ENCODE measurements at regions not wholly inside any gene's neighbourhood (a gene's known extent, or its start where the extent isn't known, plus 50 kb on each side); places are given as distances from the start of the nearest gene placed in this dataset.
"Not testable (repeated sequence)": the region's sequence is repeated elsewhere in the genome, so short reads cannot be mapped to it uniquely, and the experiment has no call there.

DNA sequence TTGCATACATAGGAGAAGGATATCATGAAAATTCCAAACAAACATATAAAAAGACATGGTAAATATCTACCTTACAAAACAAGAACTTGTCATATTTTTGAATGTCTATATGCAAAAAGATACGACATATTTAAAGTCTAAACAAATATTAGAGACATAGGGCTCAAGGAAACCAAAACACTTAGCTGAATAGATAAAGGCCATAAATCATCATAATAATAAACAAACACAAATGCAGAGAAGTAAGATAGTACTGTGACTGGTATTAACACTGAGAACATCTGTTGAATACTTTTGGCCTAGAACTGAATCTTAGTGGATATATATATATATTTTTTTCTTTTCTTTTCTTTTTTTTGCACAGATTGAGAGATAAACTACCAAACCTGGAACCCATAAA lies 435.8 kb downstream of the KCNJ18 start:
- no peaks in the 10 kb centered on the region for H3K36me3 ChIP-seq (ENCODE audit: control insufficient read depth in 1 of 2, insufficient read depth in 2 of 2, low read length in 2 of 2)
- H4K20me1 ChIP-seq (ENCODE audit: insufficient read depth), result no peaks in the 10 kb centered on the region
- H2AFZ ChIP-seq (ENCODE audit: low read depth, low read length, poor library complexity, severe bottlenecking), result no peak overlapping the region
- RAD21 ChIA-PET (ENCODE audit: low non-redundant PET in 1 of 2, low total read pairs in 2 of 2, uncharacterized antibody in 2 of 2, unreplicated experiment in 2 of 2), result no interaction called here
- no peaks in the 10 kb centered on the region for H3K79me2 ChIP-seq (ENCODE audit: insufficient read depth, low read length)
- CTCF ChIA-PET, result no interaction called here
- no peak overlapping the region for H3K27ac ChIP-seq (ENCODE audit: low read depth, low read length)
- DNase-seq (ENCODE audit: low read depth, low spot score) (no peak), ATAC-seq (no peak)
- no peak overlapping the region for H3K4me2 ChIP-seq (ENCODE audit: low read length)
- H3K4me3 ChIP-seq (replicated peaks in 1 of 2; ENCODE audit: low read depth in 1 of 2, low read length in 2 of 2), result no peak overlapping the region
- no peaks in the 10 kb centered on the region for H3K9me2 ChIP-seq (ENCODE audit: insufficient read depth)
- intact Hi-C loops (cut with micrococcal nuclease), result no loop called here
- POLR2A ChIA-PET, result no interaction called here
- H3K27me3 ChIP-seq (ENCODE audit: insufficient read depth, low read length), result no peaks in the 10 kb centered on the region
- peaks cover 14 to 47% of the 10 kb centered on the region in 2 experiments for H3K9me3 ChIP-seq (ENCODE audit: control insufficient read depth in 1 of 2, insufficient read depth in 1 of 2, low read depth in 1 of 2, low read length in 2 of 2)
- H3K9ac ChIP-seq (ENCODE audit: low read length), result no peak overlapping the region
- no peaks in the 10 kb centered on the region for H3K4me1 ChIP-seq (ENCODE audit: control insufficient read depth in 1 of 2, insufficient read depth in 2 of 2, low read length in 2 of 2)
- no TSS peak for BruUV-seq (replicated peaks)
- TF ChIP-seq EGR1 (IDR thresholded peaks at IDR 0.05; ENCODE audit: low read depth), result no peak

DNA sequence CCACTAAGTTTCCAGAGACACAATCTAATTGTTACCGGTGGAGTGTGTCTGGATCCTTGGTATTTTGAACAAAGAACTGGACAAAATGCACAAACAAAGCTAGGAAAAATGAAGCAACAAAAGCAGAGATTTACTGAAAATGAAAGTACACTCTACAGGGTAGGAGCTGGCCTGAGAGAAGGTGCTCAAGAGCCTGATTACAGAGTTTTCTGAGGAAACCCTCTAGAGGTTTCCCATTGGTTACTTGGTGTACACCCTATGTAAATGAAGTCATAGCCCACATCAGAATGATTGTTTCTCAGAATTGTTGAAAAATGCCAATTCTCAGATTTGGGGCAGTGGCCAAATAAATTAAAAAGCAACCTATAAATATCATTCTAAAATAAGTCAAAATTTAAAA lies 436.4 kb downstream of the KCNJ18 start:
- peaks cover 14 to 49% of the 10 kb centered on the region in 2 experiments for H3K9me3 ChIP-seq (ENCODE audit: control insufficient read depth in 1 of 2, insufficient read depth in 1 of 2, low read depth in 1 of 2, low read length in 2 of 2)
- no peak overlapping the region for H3K9ac ChIP-seq (ENCODE audit: low read length)
- ChIA-PET CTCF (no interaction called here), POLR2A (no interaction called here), RAD21 (ENCODE audit: low non-redundant PET in 1 of 2, low total read pairs in 2 of 2, uncharacterized antibody in 2 of 2, unreplicated experiment in 2 of 2) (no interaction called here)
- no peaks in the 10 kb centered on the region for H3K79me2 ChIP-seq (ENCODE audit: insufficient read depth, low read length)
- no peaks in the 10 kb centered on the region for H3K9me2 ChIP-seq (ENCODE audit: insufficient read depth)
- H2AFZ ChIP-seq (ENCODE audit: low read depth, low read length, poor library complexity, severe bottlenecking), result no peak overlapping the region
- BruUV-seq (replicated peaks), result no TSS peak
- no peak for ATAC-seq
- H3K4me2 ChIP-seq (ENCODE audit: low read length), result no peak overlapping the region
- H3K27ac ChIP-seq (ENCODE audit: low read depth, low read length), result no peak overlapping the region
- no peaks in the 10 kb centered on the region for H3K4me1 ChIP-seq (ENCODE audit: control insufficient read depth in 1 of 2, insufficient read depth in 2 of 2, low read length in 2 of 2)
- H3K27me3 ChIP-seq (ENCODE audit: insufficient read depth, low read length), result no peaks in the 10 kb centered on the region
- no peaks in the 10 kb centered on the region for H4K20me1 ChIP-seq (ENCODE audit: insufficient read depth)
- intact Hi-C loops (cut with micrococcal nuclease), result no loop called here
- TF ChIP-seq, protein P1, sequence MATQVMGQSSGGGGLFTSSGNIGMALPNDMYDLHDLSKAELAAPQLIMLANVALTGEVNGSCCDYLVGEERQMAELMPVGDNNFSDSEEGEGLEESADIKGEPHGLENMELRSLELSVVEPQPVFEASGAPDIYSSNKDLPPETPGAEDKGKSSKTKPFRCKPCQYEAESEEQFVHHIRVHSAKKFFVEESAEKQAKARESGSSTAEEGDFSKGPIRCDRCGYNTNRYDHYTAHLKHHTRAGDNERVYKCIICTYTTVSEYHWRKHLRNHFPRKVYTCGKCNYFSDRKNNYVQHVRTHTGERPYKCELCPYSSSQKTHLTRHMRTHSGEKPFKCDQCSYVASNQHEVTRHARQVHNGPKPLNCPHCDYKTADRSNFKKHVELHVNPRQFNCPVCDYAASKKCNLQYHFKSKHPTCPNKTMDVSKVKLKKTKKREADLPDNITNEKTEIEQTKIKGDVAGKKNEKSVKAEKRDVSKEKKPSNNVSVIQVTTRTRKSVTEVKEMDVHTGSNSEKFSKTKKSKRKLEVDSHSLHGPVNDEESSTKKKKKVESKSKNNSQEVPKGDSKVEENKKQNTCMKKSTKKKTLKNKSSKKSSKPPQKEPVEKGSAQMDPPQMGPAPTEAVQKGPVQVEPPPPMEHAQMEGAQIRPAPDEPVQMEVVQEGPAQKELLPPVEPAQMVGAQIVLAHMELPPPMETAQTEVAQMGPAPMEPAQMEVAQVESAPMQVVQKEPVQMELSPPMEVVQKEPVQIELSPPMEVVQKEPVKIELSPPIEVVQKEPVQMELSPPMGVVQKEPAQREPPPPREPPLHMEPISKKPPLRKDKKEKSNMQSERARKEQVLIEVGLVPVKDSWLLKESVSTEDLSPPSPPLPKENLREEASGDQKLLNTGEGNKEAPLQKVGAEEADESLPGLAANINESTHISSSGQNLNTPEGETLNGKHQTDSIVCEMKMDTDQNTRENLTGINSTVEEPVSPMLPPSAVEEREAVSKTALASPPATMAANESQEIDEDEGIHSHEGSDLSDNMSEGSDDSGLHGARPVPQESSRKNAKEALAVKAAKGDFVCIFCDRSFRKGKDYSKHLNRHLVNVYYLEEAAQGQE (IDR thresholded peaks at IDR 0.05; ENCODE audit: low read depth), result no peak
- TF ChIP-seq EZH2 (IDR thresholded peaks at IDR 0.05) (no peak), TCF7L2 (IDR thresholded peaks at IDR 0.05; ENCODE audit: borderline replicate concordance, extremely low read depth, insufficient read depth, insufficient read length) (no peak), SRF (IDR thresholded peaks at IDR 0.05; ENCODE audit: low read depth) (no peak), CEBPB (IDR thresholded peaks at IDR 0.05; ENCODE audit: low read depth) (no peak)
- TF ChIP-seq, protein P2, sequence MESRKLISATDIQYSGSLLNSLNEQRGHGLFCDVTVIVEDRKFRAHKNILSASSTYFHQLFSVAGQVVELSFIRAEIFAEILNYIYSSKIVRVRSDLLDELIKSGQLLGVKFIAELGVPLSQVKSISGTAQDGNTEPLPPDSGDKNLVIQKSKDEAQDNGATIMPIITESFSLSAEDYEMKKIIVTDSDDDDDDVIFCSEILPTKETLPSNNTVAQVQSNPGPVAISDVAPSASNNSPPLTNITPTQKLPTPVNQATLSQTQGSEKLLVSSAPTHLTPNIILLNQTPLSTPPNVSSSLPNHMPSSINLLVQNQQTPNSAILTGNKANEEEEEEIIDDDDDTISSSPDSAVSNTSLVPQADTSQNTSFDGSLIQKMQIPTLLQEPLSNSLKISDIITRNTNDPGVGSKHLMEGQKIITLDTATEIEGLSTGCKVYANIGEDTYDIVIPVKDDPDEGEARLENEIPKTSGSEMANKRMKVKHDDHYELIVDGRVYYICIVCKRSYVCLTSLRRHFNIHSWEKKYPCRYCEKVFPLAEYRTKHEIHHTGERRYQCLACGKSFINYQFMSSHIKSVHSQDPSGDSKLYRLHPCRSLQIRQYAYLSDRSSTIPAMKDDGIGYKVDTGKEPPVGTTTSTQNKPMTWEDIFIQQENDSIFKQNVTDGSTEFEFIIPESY (IDR thresholded peaks at IDR 0.05; ENCODE audit: extremely low read depth, insufficient replicate concordance, low read length), result no peak
- H3K4me3 ChIP-seq (replicated peaks in 1 of 2; ENCODE audit: low read depth in 1 of 2, low read length in 2 of 2), result no peak overlapping the region
- no peak for DNase-seq (ENCODE audit: low read depth, low spot score)
- no peaks in the 10 kb centered on the region for H3K36me3 ChIP-seq (ENCODE audit: control insufficient read depth in 1 of 2, insufficient read depth in 2 of 2, low read length in 2 of 2)

DNA sequence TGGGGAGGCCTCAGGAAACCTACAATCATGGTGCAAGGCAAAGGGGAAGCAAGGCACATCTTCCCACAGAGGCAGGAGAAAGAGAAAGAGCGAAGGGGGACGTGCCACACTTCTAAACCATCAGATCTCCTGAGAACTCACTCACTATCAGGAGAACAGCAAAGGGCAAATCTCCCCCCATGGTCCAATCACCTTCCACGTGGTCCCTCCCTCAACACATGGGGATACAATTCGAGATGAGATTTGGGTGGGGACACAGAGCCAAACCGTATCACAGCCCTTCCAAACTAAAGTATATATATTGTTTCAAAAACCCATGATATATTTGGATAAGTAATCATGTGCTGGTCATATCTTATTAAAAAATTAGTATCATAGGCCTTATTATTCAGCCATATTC lies 437.6 kb downstream of the KCNJ18 start:
- H3K36me3 ChIP-seq (ENCODE audit: control insufficient read depth in 1 of 2, insufficient read depth in 2 of 2, low read length in 2 of 2); BruUV-seq (replicated peaks); H3K4me1 ChIP-seq (ENCODE audit: control insufficient read depth in 1 of 2, insufficient read depth in 2 of 2, low read length in 2 of 2); H2AFZ ChIP-seq (ENCODE audit: low read depth, low read length, poor library complexity, severe bottlenecking); H3K4me3 ChIP-seq (replicated peaks in 1 of 2; ENCODE audit: low read depth in 1 of 2, low read length in 2 of 2); intact Hi-C loops (cut with micrococcal nuclease); DNase-seq (ENCODE audit: low read depth, low spot score); ATAC-seq; H3K79me2 ChIP-seq (ENCODE audit: insufficient read depth, low read length); H3K4me2 ChIP-seq (ENCODE audit: low read length); POLR2A ChIA-PET; H3K27ac ChIP-seq (ENCODE audit: low read depth, low read length); H3K9ac ChIP-seq (ENCODE audit: low read length); H3K9me2 ChIP-seq (ENCODE audit: insufficient read depth); RAD21 ChIA-PET (ENCODE audit: low non-redundant PET in 1 of 2, low total read pairs in 2 of 2, uncharacterized antibody in 2 of 2, unreplicated experiment in 2 of 2); CTCF ChIA-PET; H4K20me1 ChIP-seq (ENCODE audit: insufficient read depth); H3K27me3 ChIP-seq (ENCODE audit: insufficient read depth, low read length): not testable (repeated sequence)
- H3K9me3 ChIP-seq (ENCODE audit: control insufficient read depth in 1 of 2, insufficient read depth in 1 of 2, low read depth in 1 of 2, low read length in 2 of 2), result peaks cover 12 to 47% of the 10 kb centered on the region in 2 experiments

All from HCT116 (cell line).